SK-MEL-5 (cell line): ENCODE measurements at regions not wholly inside any gene's neighbourhood (a gene's known extent, or its start where the extent isn't known, plus 50 kb on each side); places are given as distances from the start of the nearest gene placed in this dataset.
"Not testable (repeated sequence)": the region's sequence is repeated elsewhere in the genome, so short reads cannot be mapped to it uniquely, and the experiment has no call there.

Experiments
- DNase-seq: peaks from one replicate; pipeline ENCODE4 v3.0.0-alpha.2; 2016; ENCODE audit warnings: low read depth, low spot score
- in situ Hi-C: cut with HindIII; loops from 2 replicates; pipeline ENCODE4 v1.10.0; 2016; ENCODE audit warnings: low sequenced_read_pairs, high pct_unique_total_duplicates, low pct_unique_long_range_greater_than_20kb

DNA sequence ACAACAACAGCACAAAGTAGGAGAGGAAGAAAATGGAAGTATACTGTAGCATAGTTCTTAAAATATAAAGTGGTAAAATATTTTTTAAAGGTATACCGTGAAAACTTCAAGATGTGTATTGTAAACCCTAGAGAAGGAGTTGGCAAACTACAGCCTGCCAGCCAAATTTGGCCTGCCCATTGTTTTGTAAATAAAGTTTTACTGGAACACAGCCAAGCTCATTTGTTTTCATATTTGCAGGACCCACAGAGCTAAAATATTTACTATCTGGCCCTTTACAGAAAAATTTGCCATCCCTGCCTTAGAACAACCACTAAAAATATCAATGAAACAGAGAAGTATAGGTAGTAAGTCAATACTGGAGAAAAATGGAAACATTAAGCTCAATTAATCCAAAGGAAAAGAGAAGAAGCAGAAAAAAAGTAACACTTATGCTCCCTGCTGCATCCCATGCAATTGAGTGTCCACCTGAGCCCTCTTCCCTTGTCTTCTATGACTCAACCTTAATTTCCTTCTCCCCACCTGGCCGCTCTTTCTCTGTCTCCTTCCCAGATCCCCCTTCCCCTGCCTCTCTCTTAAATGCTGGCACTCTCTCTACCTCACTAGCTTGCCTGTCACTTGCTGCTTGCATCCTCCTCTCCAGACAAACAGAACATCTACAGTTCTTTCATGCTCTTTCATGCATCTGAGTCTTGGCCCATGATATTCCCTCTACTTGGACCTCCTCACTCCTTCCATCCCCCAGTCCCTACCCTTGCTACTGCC lies 50.6 kb upstream of the FER start:
- DNase-seq: no peak
- in situ Hi-C loops: no loop called here

DNA sequence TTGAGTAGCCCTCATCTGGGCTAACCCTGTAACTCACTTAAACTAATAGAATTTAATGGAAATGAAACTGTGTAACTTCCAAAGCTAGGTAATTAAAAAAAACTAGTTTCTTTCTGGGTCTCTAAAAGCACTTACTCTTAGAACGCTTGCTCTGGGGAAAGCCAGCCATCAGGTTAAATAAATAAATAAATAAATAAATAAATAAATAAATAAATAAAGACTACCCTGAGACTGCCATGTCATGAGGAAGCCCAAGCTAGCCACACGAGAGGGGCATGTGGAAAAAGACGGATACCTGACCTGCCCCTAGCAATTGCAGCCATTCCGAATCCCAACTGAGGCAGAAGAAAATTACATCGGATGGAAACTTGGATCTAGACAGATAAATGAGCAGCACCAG lies 51.3 kb upstream of the FER start:
- DNase-seq: no peak
- in situ Hi-C loops: no loop called here

DNA sequence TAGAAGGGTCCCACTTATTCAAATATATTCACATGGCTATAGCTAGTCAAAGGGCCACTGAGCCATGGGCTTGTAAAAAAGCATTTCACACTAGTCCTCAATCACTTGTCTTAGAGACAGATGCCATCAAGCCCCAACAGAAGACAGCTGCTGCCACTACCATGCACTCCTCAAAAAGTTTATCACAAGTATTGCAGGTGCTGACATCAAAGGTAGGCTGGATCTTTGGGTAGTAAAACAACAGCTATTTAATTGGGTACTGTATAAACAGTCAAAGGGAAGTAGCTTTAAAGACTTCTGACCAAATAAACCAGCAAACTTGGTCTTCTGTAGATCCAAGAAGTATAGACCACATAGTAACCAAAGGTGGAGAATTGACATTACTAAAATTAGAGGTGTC lies 59.2 kb upstream of the FER start:
- no peak for DNase-seq
- in situ Hi-C loops: no loop called here

DNA sequence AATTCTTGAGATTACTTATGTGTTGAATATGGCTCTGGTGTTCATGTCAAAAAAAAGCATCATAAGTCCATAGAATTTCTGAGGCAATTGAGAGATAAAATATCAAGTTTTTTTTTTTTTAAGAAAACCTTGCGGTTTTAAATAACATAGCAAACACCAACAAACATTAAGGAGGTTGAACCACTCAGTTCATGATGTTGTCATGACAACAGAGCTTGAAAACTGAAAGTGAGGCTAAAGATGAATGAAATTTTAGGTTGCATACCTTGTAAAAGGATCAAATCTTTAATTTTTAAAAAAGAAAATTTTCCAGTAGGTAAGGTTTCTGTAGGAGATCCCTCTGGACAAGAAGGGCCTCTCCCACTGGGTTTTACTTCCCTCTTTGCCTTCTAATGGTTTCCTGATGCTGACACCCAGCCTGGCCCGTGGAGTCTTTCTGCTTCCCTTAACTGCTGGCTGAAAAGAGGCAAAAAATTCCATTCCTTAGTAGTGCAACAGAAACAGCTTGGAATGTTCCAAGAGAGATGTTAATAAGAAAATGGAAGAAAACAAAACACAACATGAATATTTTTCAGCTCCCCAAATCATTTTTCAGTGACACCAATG lies 60.0 kb upstream of the FER start:
- no peak for DNase-seq
- in situ Hi-C loops: no loop called here

DNA sequence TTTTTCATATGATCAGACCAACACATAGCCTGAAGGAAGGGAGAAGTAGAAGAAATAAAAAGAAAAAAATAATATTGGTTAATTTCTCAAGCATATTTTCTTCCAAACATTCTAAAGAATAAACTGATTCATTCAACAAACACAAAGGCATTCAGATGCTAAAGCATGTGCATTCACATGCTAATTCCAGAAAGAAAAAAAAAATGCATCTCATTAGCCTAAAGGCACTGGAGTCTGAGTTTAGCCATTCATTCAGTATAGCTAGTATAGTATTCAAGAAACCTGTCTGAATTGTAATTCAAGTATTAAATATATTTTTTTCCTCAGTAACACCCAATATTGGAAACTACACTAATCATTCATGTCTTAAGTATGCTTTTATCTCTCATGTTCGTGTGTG lies 61.0 kb upstream of the FER start:
- DNase-seq: peak; percentile 47
- in situ Hi-C loops: no loop called here

DNA sequence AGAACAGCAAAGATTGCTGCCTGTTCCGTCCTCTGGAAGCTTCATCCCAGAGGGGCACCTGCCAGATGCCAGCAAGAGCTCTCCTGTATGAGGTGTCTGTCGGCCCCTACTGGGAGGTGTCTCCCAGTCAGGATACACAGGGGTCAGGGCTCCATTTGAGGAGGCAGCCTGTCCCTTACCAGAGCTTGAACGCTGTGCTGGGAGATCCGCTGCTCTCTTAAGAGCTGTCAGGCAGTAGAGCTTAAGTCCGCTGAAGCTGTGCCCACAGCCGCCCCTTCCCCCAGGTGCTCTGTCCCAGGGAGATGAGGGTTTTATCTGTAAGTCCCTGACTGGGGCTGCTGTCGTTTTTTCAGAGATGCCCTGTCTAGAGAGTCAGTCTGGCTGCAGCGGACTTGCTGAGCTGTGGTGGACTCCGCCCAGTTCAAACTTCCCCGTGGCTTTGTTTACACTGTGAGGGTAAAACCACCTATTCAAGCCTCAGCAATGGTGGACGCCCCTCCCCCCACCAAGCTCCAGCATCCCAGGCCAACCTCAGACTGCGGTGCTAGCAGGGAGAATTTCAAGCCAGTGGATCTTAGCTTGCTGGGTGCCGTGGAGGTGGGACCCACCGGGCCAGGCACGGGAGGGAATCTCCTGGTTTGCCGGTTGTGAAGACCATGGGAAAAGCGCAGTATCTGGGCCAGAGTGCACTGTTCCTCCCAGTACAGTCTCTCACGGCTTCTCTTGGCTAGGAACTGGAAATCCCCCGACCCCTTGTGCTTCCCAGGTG lies 62.1 kb upstream of the FER start:
- DNase-seq, in situ Hi-C loops: not testable (repeated sequence)

DNA sequence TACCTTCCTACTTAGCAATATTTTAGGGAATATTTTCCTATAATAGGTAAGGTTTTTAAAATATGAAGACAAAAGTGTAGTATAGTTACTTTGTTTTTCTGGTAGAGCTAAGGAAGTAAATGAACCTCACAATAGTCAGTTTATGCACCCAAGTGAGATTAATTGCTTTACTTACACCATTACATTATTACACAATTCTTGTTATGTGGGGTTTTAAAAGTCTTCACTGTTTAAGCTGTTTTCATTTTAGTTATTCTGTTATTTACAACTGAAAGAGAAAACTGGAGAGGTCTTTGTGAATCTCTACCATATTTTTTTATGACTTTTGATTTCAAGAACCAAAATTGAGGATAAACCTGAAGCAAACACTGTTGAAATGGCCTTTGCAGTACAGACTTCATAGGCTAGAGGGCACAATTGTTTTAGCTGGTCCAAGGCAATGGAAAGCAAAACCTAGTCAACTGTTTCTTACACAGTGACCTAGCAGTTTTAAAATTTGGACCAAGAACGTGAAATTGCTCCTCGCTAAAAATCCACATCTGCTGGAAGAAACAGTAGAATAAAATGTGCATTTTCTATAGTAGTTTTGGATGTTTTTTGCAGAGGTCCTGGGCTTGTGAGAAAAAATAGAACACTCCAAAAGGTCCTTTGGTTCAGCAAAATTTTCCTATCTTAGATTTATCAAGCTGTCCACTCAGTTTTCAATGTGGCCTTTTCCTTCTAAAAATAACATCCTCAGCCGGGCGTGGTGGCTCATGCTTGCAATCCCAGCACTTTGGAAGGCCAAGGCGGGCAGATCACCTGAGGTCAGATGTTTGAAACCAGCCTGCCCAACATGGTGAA lies 66.4 kb upstream of the FER start:
- peak; percentile 79 for DNase-seq
- in situ Hi-C loops: no loop called here

DNA sequence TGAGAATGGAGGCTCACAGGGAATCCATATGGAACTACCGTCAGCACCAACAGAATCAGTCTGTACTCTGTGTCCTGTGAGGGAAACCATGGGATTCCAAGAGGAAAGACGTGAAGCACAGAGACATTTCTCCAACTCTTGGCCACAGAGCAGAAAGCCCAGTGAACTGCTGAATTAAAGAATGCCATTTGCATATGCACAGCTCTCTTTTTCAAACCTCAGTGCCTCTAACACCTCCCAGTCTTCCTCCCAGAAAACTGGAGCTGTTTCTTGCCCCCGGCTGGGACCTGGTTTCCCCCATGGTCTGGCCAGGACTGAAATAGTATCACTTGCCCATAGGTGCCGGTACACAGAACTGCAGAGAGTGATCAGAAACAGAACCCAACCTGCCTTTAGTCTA lies 69.6 kb upstream of the FER start:
- in situ Hi-C loops: no loop called here

DNA sequence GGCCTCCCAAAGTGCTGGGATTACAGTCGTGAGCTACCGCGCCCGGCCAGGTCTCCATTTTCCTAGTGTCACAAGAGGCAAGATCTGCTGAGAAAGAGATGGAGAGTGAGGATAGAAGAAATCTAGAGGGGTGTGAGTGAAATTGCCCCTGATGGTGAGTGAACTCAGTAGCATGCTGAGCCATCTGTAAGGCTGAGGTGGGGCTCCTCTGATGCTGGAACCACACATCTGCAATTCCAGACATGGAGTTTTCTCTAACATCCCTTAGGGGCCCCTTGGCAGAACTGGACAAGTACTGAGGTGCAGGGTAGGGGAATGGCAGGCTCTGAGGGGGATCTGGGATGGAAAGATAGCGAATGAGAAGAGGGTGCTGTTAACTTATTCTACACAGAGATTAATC lies 72.0 kb upstream of the FER start:
- no peak for DNase-seq
- in situ Hi-C loops: no loop called here

More for the DNA sequence above, 69.6 kb upstream of the FER start:
- no peak for DNase-seq

DNA sequence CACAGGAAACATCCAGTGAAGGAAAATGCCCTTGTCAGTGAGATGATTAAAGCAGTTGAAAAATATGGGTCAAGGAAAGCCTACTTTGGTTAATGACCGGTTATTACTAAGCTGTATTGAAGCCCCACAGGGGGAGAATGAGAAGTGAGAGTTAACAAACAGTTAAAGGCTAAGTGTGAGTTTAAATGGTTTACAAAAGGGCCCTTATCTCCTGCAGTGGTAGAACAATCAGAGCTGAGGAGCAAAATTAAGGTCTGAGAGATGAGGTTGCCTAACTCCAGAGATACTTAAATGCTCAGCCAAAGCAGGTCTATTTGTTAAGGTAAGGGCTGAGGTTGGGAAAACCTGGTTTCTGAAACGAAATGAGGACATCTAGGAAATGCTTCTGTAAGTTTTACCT lies 75.1 kb upstream of the FER start:
- in situ Hi-C loops: no loop called here
- no peak for DNase-seq

DNA sequence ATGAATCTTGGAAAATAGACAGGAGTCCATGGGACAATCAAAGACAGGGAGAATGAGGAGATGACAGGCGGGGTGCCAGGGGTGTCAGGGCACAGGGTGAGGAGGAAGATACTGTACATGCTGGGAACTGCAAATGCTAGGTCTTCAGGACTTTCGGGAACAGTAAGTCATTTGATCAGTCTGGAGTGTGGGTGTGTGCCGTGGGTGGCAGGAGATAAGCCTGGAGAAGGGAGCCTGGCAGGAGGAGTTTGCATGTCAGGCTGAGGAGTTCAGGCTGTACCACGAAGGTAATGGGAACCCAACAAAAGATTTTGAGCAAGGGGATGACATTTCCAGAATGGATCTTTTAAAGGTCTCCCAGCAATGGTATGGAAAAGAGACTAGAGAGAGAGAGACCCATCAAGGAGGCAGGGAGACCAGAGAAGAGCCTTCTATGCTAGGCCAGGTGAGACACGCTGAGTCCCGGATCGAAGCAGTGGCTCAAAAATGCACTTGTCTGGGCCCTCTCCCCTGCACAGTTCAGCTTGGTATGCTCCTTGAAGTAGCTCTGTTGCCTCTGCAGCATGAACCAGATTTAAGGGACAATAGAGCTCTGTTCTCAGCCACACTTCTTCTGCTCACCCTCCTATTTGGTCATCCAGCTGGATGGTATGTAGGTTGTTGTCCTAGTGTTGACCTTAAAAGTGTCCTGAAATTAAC lies 77.0 kb upstream of the FER start:
- in situ Hi-C loops: no loop called here
- DNase-seq: peak; percentile 70

DNA sequence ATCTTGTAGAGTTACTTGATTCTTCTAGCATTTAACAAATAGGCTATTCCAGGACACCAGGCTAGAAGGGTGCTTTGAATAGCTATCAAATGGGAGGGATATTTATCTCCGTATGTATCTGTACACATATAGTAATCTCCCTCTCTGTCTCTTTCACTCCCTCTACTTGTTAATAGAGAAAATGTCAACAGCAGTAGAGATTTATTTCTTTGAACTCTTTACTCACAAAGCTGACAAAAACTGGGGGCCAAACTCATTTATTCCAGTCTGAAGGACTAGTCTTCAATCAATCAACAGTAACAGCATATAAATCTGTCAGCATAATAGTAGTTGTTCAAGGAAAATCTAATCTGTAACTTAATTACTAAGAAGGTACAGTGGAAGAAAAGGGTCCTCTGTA lies 78.2 kb upstream of the FER start:
- no peak for DNase-seq
- in situ Hi-C loops: no loop called here

DNA sequence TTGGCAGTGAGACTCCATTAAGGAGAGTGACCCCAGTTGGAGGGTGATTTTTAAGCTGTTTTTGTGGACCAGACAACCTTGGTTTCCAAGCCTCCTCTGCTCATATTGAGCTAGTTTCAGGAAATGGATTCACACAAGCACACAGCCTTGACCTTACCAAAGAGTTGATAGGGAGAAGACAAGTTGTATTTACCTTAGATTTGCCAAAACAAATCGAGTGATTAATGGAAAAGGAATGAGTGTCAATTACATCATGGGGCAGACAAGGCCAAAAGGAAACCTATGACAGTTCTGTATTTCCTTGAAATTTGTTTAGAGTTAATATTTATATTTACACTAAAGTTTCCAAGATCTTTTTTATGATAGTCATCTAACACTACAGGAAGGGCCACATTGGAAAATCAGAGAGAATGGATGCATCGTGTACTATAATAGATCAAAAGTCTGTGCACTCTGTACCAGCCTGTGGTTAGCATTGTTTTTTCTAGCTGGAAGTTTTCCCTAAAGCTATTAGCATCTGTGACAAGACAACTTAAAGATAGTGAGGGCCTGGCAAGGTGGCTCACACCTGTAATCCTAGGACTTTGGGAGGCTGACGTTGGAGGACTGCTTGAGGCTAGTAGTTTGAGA lies 86.0 kb upstream of the FER start:
- no peak for DNase-seq
- in situ Hi-C loops: no loop called here

DNA sequence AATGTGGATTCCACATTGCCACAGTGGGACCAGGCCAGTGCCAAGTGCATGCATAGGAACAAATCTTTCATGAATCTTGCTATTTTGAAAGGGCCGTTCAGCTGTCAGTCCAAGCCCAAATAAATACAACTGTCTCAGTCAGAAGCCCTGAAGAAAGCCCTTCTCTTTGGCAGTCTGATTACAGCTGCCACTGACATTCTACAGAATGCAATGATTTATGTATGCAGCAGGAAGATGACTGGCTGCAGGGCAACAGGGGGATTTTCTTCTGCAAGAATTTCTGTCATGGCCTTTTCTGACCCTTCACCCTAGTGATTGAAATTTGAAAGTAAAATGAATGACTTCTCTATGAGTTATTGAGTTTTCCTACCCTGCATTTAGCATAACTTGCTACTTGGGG lies 86.7 kb upstream of the FER start:
- DNase-seq: no peak
- in situ Hi-C loops: no loop called here

DNA sequence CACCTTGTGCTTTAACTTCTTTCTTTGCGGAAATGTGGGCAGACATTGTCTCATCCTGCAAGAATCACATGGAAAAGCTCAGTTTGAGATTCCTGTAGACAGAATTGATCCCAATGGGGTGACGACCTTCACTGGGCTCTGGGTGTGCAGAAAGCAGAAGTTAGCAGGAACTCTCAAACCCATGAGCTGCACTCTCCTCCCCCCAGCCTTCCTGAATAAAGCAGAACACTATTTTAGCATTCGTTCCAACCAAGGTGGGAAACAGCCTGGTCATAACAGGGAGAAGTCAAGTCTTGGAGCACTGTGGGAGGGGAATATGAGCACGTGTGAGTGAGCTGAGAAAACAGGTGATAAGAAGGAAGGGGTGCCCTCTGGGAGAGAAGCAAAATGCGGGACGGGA lies 87.4 kb upstream of the FER start:
- in situ Hi-C loops: no loop called here
- no peak for DNase-seq

DNA sequence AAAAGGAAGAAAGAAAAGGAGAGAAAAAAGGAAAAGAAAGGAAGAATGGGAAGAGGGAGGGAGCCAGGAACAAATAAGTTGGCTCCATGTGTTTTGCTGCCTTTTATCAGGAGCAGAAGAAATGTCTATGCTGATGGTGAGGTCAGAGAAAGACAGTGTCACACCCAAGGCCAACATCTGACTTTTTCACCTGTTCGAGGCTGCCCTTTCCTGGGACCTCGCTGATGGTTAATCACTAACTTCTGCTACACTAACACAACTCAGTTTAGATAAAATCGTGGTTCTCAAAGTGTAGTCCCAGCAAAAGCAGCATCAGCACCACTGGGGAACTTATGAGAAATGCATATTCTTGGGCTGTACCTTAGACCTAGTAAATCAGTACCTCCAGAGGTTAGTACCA lies 88.2 kb upstream of the FER start:
- DNase-seq: no peak
- in situ Hi-C loops: no loop called here

DNA sequence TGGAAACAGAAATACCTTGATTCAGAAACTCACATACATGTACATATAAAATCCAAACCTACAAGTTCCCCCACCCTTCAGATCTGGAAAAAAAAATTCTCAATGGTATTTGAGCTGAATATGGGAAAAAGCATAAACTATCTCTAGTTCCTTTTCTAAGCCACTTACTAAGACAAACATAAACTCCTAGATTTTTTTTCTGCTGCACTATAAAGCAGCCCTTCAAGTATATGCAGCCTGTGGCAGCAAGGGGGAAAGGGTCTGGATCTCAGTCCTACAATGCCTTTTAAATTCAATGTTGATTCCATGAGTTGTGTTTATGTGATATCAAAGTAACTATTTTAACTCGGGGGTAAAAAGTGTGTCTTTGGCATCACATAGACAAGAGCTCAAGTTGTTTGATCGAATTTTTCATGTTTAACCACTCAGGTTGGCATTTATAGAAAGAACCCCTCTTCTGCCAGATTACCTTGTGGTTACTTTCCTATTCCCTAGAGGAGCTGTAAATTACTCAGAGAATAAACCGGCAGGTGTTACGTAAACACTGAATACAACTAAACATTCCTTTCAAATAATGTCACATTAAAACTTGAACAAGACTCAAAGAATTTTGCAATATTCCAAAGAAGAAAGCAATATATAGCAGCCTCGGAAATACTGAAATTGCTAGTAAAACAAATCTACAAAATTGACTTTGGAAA lies 91.8 kb upstream of the FER start:
- DNase-seq: no peak
- in situ Hi-C loops: no loop called here
